Calu3 (cell line): ENCODE measurements at regions not wholly inside any gene's neighbourhood (a gene's known extent, or its start where the extent isn't known, plus 50 kb on each side); places are given as distances from the start of the nearest gene placed in this dataset.
"Not testable (repeated sequence)": the region's sequence is repeated elsewhere in the genome, so short reads cannot be mapped to it uniquely, and the experiment has no call there.

Source experiments
- BruUV-seq: library from RNA; stranded (reverse); fragments of 400-500 nt; replicated peaks from 2 replicates; lab custom pipeline; 2021; lab: Mats Ljungman, UMichigan
- CTCF ChIA-PET: fragments of 300-600 bp; sonication (Branson Sonifier 250); formaldehyde crosslinking; loops from one replicate; lab custom pipeline; 2022; ENCODE audit warnings: antibody characterized with exemption; lab: Charles Lee
- DNase-seq: peaks from one replicate; pipeline ENCODE4 v3.0.0; 2022
- H3K27ac Mint-ChIP-seq: one replicate; pipeline ENCODE4 v1.8.0; 2022; ENCODE audit warnings: mixed read lengths; ENCODE audit not compliant: unreplicated experiment
- H3K27me3 Mint-ChIP-seq: one replicate; pipeline ENCODE4 v1.8.0; 2022; ENCODE audit warnings: mixed read lengths; ENCODE audit not compliant: unreplicated experiment
- H3K36me3 Mint-ChIP-seq: one replicate; pipeline ENCODE4 v1.8.0; 2022; ENCODE audit warnings: mild to moderate bottlenecking, moderate library complexity, mixed read lengths; ENCODE audit not compliant: insufficient read depth, unreplicated experiment
- H3K4me1 Mint-ChIP-seq: one replicate; pipeline ENCODE4 v1.8.0; 2022; ENCODE audit warnings: mild to moderate bottlenecking, low read depth, mixed read lengths; ENCODE audit not compliant: unreplicated experiment
- H3K4me3 Mint-ChIP-seq: one replicate; pipeline ENCODE4 v1.8.0; 2022; ENCODE audit warnings: mild to moderate bottlenecking, low read depth, moderate library complexity, mixed read lengths; ENCODE audit not compliant: unreplicated experiment
- H3K9me3 Mint-ChIP-seq: one replicate; pipeline ENCODE4 v1.8.0; 2022; ENCODE audit warnings: low read depth, mixed read lengths; ENCODE audit not compliant: unreplicated experiment
- intact Hi-C: fragments of 100-400 bp; cut with micrococcal nuclease; formaldehyde crosslinking; loops from one replicate; pipeline ENCODE4 v1.10.0; 2022; ENCODE audit not compliant: unreplicated experiment
- TF ChIP-seq, protein P1 (sequence below): fragments of 200-600 bp; IDR thresholded peaks from one replicate; pipeline ENCODE4 v1.8.0; 2022; ENCODE audit warnings: antibody characterized with exemption; ENCODE audit not compliant: unreplicated experiment

GRCh38 chr6:102812242-102812641 is 1418.7 kb downstream of the GRIK2 start:
- H3K27me3 Mint-ChIP-seq = no peaks in the 10 kb centered on the region
- no TSS peak for BruUV-seq
- TF ChIP-seq, protein P1, sequence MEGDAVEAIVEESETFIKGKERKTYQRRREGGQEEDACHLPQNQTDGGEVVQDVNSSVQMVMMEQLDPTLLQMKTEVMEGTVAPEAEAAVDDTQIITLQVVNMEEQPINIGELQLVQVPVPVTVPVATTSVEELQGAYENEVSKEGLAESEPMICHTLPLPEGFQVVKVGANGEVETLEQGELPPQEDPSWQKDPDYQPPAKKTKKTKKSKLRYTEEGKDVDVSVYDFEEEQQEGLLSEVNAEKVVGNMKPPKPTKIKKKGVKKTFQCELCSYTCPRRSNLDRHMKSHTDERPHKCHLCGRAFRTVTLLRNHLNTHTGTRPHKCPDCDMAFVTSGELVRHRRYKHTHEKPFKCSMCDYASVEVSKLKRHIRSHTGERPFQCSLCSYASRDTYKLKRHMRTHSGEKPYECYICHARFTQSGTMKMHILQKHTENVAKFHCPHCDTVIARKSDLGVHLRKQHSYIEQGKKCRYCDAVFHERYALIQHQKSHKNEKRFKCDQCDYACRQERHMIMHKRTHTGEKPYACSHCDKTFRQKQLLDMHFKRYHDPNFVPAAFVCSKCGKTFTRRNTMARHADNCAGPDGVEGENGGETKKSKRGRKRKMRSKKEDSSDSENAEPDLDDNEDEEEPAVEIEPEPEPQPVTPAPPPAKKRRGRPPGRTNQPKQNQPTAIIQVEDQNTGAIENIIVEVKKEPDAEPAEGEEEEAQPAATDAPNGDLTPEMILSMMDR = no peak
- no peaks in the 10 kb centered on the region for H3K36me3 Mint-ChIP-seq
- H3K4me3 Mint-ChIP-seq = no peak overlapping the region
- peaks cover 5% of the 10 kb centered on the region for H3K9me3 Mint-ChIP-seq
- intact Hi-C loops = no loop called here
- CTCF ChIA-PET = no interaction called here
- no peak overlapping the region for H3K27ac Mint-ChIP-seq
- no peak for DNase-seq
- no peaks in the 10 kb centered on the region for H3K4me1 Mint-ChIP-seq

- BruUV-seq, CTCF ChIA-PET, H3K4me3 Mint-ChIP-seq, intact Hi-C loops, H3K4me1 Mint-ChIP-seq, H3K9me3 Mint-ChIP-seq, H3K27me3 Mint-ChIP-seq, DNase-seq, H3K27ac Mint-ChIP-seq, H3K36me3 Mint-ChIP-seq: not testable (repeated sequence)
These were observed 1415.5 kb downstream of the GRIK2 start for GRCh38 chr6:102808944-102809505.

GRCh38 chr6:102799051-102799450 is 1405.5 kb downstream of the GRIK2 start:
- Mint-ChIP-seq H3K4me1 (no peaks in the 10 kb centered on the region), H3K9me3 (no peaks in the 10 kb centered on the region), H3K27me3 (no peaks in the 10 kb centered on the region), H3K4me3 (no peak overlapping the region), H3K36me3 (no peaks in the 10 kb centered on the region), H3K27ac (no peak overlapping the region)
- DNase-seq = no peak
- CTCF ChIA-PET = no interaction called here
- intact Hi-C loops = no loop called here
- no TSS peak for BruUV-seq
- TF ChIP-seq, protein P1 = no peak

GRCh38 chr6:102798636-102799035 is 1405.1 kb downstream of the GRIK2 start:
- BruUV-seq = no TSS peak
- CTCF ChIA-PET = no interaction called here
- Mint-ChIP-seq H3K27ac (no peak overlapping the region), H3K9me3 (no peaks in the 10 kb centered on the region), H3K4me1 (no peaks in the 10 kb centered on the region), H3K4me3 (no peak overlapping the region), H3K36me3 (no peaks in the 10 kb centered on the region), H3K27me3 (no peaks in the 10 kb centered on the region)
- intact Hi-C loops = no loop called here
- DNase-seq = no peak
- TF ChIP-seq, protein P1 = no peak

- CTCF ChIA-PET = interaction anchor here (0.7 kb wide), 1 partner anchor 362 kb away, joined by 3 read pairs; no protein-coding TSS in a partner anchor
- no peaks in the 10 kb centered on the region for H3K9me3 Mint-ChIP-seq
- H3K27me3 Mint-ChIP-seq = no peaks in the 10 kb centered on the region
- DNase-seq = no peak
- H3K4me1 Mint-ChIP-seq = no peaks in the 10 kb centered on the region
- no peak overlapping the region for H3K4me3 Mint-ChIP-seq
- no TSS peak for BruUV-seq
- intact Hi-C loops = no loop called here
- no peak overlapping the region for H3K27ac Mint-ChIP-seq
- H3K36me3 Mint-ChIP-seq = no peaks in the 10 kb centered on the region
- TF ChIP-seq, protein P1 = no peak
These were observed 1400.2 kb downstream of the GRIK2 start for GRCh38 chr6:102793752-102794151.
